Right lobe of liver (tissue), 4 donors: ENCODE measurements at regions not wholly inside any gene's neighbourhood (a gene's known extent, or its start where the extent isn't known, plus 50 kb on each side); places are given as distances from the start of the nearest gene placed in this dataset.

Experiments
- POLR2A ChIP-seq: fragments of 450-650 bp; IDR thresholded peaks from one replicate; pipeline ENCODE4 v1.6.1; 2017; ENCODE audit warnings: antibody characterized with exemption, mild to moderate bottlenecking
- TF ChIP-seq, protein P1 (sequence below), 4 donors: fragments of 200-600 bp in 3 of 4; fragments of 450-650 bp in 1 of 4; IDR thresholded peaks; one replicate each; pipeline versions ENCODE4 v1.5.1 to v1.8.0; 2016 to 2022; ENCODE audit warnings: antibody characterized with exemption in 4 of 4, mild to moderate bottlenecking in 2 of 4
- donor health status: DM: no; HTN: no; CAD: no.
- donor health status: DM: no; HTN: no; CAD: no.
- donor health status: DM: no; HTN: yes; CAD: no.

DNA sequence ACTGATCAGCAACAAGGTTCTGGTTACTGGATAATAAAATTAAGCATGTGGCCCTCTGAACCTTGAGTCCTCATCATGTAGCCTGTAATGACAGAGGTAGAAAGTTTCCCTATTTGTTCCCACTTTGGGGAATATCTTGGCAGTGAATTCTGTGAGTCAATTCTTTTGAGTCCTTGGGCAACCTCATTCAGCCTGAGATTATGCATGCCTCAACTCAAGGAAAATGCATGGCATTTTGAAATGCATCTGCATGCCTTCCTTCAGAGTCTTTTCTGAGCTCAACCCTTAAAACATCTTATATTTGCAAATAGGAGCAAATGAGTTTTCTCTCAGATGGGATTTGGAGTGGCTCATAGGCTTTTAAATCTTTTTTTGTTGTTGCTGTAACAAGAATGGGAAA, 218.1 kb upstream of the CD180 start:
- TF ChIP-seq, protein P1, sequence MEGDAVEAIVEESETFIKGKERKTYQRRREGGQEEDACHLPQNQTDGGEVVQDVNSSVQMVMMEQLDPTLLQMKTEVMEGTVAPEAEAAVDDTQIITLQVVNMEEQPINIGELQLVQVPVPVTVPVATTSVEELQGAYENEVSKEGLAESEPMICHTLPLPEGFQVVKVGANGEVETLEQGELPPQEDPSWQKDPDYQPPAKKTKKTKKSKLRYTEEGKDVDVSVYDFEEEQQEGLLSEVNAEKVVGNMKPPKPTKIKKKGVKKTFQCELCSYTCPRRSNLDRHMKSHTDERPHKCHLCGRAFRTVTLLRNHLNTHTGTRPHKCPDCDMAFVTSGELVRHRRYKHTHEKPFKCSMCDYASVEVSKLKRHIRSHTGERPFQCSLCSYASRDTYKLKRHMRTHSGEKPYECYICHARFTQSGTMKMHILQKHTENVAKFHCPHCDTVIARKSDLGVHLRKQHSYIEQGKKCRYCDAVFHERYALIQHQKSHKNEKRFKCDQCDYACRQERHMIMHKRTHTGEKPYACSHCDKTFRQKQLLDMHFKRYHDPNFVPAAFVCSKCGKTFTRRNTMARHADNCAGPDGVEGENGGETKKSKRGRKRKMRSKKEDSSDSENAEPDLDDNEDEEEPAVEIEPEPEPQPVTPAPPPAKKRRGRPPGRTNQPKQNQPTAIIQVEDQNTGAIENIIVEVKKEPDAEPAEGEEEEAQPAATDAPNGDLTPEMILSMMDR (IDR thresholded peaks at IDR 0.05) = no peak
- no peak for TF ChIP-seq POLR2A
